IPS DF 4.7 (cell line): ENCODE measurements at regions not wholly inside any gene's neighbourhood (a gene's known extent, or its start where the extent isn't known, plus 50 kb on each side); places are given as distances from the start of the nearest gene placed in this dataset.

Experiments
- DNase-seq: peaks from one replicate; pipeline ENCODE4 v3.0.0-alpha.2; 2013; ENCODE audit warnings: low spot score; ENCODE audit errors: extremely low read depth

- DNase-seq: no peak
These were observed 171.3 kb downstream of the SNCA start for GRCh38 chr4:89665662-89666061.

GRCh38 chr4:89664521-89664920 lies 172.4 kb downstream of the SNCA start:
- DNase-seq: no peak

- DNase-seq: no peak
These were observed 175.6 kb downstream of the SNCA start for GRCh38 chr4:89661173-89661899.

GRCh38 chr4:89660444-89661172 lies 176.4 kb downstream of the SNCA start:
- DNase-seq: no peak

GRCh38 chr4:89658701-89659024 lies 178.3 kb downstream of the SNCA start:
- DNase-seq: no peak

- no peak for DNase-seq
These were observed 178.8 kb downstream of the SNCA start for GRCh38 chr4:89657931-89658700.

GRCh38 chr4:89653012-89653411 lies 183.9 kb downstream of the SNCA start:
- no peak for DNase-seq

- no peak for DNase-seq
These were observed 191.5 kb downstream of the SNCA start for GRCh38 chr4:89645482-89645881.

GRCh38 chr4:89641367-89641687 lies 195.6 kb downstream of the SNCA start:
- no peak for DNase-seq

- peak; percentile 69 for DNase-seq
These were observed 196.2 kb downstream of the SNCA start for GRCh38 chr4:89640620-89641366.

- no peak for DNase-seq
These were observed 197.6 kb downstream of the SNCA start for GRCh38 chr4:89639395-89639794.

- DNase-seq: no peak
These were observed 211.2 kb downstream of the SNCA start for GRCh38 chr4:89625599-89626293.

GRCh38 chr4:89619206-89619962 lies 217.6 kb downstream of the SNCA start:
- no peak for DNase-seq

GRCh38 chr4:89618151-89618550 lies 218.8 kb downstream of the SNCA start:
- no peak for DNase-seq

- DNase-seq: no peak
These were observed 219.6 kb downstream of the SNCA start for GRCh38 chr4:89617317-89617716.

- DNase-seq: no peak
These were observed 220.6 kb downstream of the SNCA start for GRCh38 chr4:89616382-89616781.

- no peak for DNase-seq
These were observed 221.9 kb downstream of the SNCA start for GRCh38 chr4:89615051-89615450.

- DNase-seq: no peak
These were observed 222.8 kb downstream of the SNCA start for GRCh38 chr4:89614155-89614554.

GRCh38 chr4:89610236-89610635 lies 226.7 kb downstream of the SNCA start:
- DNase-seq: no peak

GRCh38 chr4:89609756-89610155 lies 227.2 kb downstream of the SNCA start:
- DNase-seq: no peak
